Parathyroid adenoma (tissue), 2 donors: ENCODE measurements at regions not wholly inside any gene's neighbourhood (a gene's known extent, or its start where the extent isn't known, plus 50 kb on each side); places are given as distances from the start of the nearest gene placed in this dataset.

ENCODE experiments used
- H2AFZ ChIP-seq: fragments of 300-600 bp; sonication (generic); one replicate; pipeline ENCODE4 v1.7.0; 2017; ENCODE audit warnings: antibody characterized with exemption, mild to moderate bottlenecking
- H3K27ac ChIP-seq: fragments of 300-600 bp; sonication (generic); one replicate; pipeline ENCODE4 v1.7.0; 2017
- H3K27me3 ChIP-seq: fragments of 300-600 bp; sonication (generic); one replicate; pipeline ENCODE4 v1.7.0; 2017; ENCODE audit warnings: low read length; ENCODE audit not compliant: control insufficient read depth, insufficient read depth
- H3K36me3 ChIP-seq: fragments of 300-600 bp; sonication (generic); one replicate; pipeline ENCODE4 v1.7.0; 2017; ENCODE audit warnings: low read length; ENCODE audit not compliant: control insufficient read depth, insufficient read depth
- H3K4me1 ChIP-seq: fragments of 300-600 bp; sonication (generic); one replicate; pipeline ENCODE4 v1.7.0; 2017; ENCODE audit warnings: control low read depth
- H3K4me2 ChIP-seq: fragments of 300-600 bp; sonication (generic); one replicate; pipeline ENCODE4 v1.7.0; 2017; ENCODE audit warnings: low read length
- H3K4me3 ChIP-seq: fragments of 300-600 bp; sonication (generic); one replicate; pipeline ENCODE4 v1.7.0; 2017; ENCODE audit warnings: low read depth, low read length
- H3K79me2 ChIP-seq: fragments of 300-600 bp; sonication (generic); one replicate; pipeline ENCODE4 v1.7.0; 2017; ENCODE audit warnings: control low read depth
- H3K9ac ChIP-seq: fragments of 300-600 bp; sonication (generic); one replicate; pipeline ENCODE4 v1.7.0; 2017; ENCODE audit warnings: mild to moderate bottlenecking
- H3K9me3 ChIP-seq: fragments of 300-600 bp; sonication (generic); one replicate; pipeline ENCODE4 v1.7.0; 2017; ENCODE audit warnings: low read length; ENCODE audit not compliant: control insufficient read depth
- TF ChIP-seq, protein P1 (sequence below): fragments of 300-600 bp; sonication (generic); IDR thresholded peaks from one replicate; pipeline ENCODE4 v1.7.0; 2017; ENCODE audit warnings: antibody characterized with exemption, mild to moderate bottlenecking
- donor health status: primary hyperparathyroidism.

DNA sequence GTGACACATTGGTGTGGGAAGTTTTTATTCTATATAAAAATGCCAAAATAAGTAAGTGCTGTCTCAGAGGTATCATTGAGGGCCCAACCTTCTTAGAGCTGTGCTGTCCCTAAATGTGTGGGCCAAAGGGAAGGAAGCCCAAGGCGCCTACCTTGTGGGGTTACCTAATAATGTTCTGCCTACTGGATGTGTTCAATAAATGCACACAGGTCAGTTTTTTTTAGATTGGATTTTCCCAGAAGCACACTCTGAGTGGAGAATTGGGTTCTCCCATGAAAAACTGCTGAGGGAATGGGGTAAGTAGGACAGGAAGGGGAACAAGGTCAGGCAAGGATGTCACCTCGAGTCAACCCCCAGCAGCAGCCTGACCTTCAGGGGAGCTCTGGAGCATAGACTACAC, 168.7 kb upstream of the FRMD4B start:
- Histone ChIP-seq H3K4me2 (no peak overlapping the region), H3K36me3 (no peaks in the 10 kb centered on the region), H3K4me3 (no peak overlapping the region), H3K27ac (no peak overlapping the region), H3K79me2 (no peaks in the 10 kb centered on the region), H3K9me3 (no peaks in the 10 kb centered on the region), H3K4me1 (no peaks in the 10 kb centered on the region), H3K27me3 (no peaks in the 10 kb centered on the region), H3K9ac (no peak overlapping the region), H2AFZ (no peak overlapping the region)
- TF ChIP-seq, protein P1, sequence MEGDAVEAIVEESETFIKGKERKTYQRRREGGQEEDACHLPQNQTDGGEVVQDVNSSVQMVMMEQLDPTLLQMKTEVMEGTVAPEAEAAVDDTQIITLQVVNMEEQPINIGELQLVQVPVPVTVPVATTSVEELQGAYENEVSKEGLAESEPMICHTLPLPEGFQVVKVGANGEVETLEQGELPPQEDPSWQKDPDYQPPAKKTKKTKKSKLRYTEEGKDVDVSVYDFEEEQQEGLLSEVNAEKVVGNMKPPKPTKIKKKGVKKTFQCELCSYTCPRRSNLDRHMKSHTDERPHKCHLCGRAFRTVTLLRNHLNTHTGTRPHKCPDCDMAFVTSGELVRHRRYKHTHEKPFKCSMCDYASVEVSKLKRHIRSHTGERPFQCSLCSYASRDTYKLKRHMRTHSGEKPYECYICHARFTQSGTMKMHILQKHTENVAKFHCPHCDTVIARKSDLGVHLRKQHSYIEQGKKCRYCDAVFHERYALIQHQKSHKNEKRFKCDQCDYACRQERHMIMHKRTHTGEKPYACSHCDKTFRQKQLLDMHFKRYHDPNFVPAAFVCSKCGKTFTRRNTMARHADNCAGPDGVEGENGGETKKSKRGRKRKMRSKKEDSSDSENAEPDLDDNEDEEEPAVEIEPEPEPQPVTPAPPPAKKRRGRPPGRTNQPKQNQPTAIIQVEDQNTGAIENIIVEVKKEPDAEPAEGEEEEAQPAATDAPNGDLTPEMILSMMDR = no peak

DNA sequence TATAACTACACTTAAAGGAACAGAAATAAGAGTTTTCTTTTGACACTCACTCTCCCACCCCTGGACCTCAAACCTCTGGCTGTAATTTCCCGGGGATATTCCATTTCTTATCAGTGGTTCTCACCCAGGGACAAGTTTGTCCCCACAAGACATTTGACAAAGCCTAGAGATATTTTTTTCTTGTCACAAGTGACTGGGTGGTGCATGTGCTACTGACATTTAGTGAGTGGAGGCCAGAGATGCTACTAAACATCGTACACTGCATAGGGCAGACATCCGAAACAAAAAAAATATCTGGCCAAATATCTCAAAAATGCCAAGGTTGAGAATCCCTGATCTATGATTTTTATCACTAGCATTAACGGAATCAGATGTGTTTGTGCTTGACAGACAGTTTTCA, 168.0 kb upstream of the FRMD4B start:
- Histone ChIP-seq H3K9me3 (no peaks in the 10 kb centered on the region), H3K27ac (no peak overlapping the region), H2AFZ (no peak overlapping the region), H3K27me3 (no peaks in the 10 kb centered on the region), H3K4me2 (no peak overlapping the region), H3K4me1 (no peaks in the 10 kb centered on the region), H3K4me3 (no peak overlapping the region), H3K36me3 (no peaks in the 10 kb centered on the region), H3K9ac (no peak overlapping the region), H3K79me2 (no peaks in the 10 kb centered on the region)
- TF ChIP-seq, protein P1 = no peak

DNA sequence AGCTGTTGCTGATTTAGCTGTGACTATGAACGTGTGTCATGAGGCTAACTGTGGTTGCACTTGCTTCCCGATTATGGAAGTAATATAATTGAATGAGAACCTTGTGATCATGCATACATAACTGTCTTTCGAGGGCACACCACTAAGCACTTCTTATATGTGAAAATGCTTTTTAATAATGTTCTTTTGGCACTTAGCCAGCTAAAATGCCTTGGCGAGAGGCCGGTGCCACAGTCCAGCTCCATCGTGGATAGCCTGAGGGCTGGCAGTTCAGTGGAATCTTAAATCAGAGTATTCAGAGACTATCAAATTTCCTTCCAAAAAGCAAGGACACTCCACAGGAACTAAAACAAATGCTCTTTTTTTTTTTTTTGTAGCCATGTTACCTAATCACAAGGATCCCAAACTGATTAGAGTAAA, 161.6 kb upstream of the FRMD4B start:
- no peaks in the 10 kb centered on the region for H3K36me3 ChIP-seq
- no peaks in the 10 kb centered on the region for H3K9me3 ChIP-seq
- H3K79me2 ChIP-seq = no peaks in the 10 kb centered on the region
- H2AFZ ChIP-seq = no peak overlapping the region
- H3K4me1 ChIP-seq = no peaks in the 10 kb centered on the region
- H3K9ac ChIP-seq = no peak overlapping the region
- no peaks in the 10 kb centered on the region for H3K27me3 ChIP-seq
- no peak overlapping the region for H3K4me3 ChIP-seq
- H3K4me2 ChIP-seq = no peak overlapping the region
- TF ChIP-seq, protein P1 = no peak
- no peak overlapping the region for H3K27ac ChIP-seq

DNA sequence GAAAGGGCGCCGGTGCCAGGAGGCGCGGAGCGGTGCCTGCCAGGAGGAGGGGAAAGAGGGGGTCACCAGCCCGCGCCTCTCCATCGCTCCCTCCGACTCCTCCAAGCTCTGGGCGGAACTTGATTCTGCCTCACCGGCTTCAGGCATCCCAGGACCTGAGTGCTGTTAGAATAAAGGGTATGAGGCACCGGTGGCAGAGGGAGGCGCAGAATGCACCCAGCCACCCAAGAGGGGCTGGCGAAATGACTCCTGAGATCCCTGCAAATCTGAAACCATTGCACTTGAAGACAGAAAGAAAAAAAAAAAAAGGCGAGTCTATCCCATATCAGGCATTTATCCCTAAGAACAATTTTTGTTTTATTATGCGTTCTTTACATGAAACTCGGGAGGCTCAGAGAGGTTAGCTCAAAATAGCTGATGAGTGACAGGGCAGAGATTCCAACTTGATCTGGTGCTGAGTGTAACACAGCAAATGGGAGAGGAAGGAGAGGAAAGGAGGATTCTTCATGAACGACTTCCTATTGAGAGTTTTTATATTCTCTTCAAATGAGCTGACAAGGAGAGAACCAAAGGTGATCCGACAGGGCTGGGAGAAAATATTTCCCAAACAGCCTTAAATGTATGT, 157.0 kb upstream of the FRMD4B start:
- no peaks in the 10 kb centered on the region for H3K9me3 ChIP-seq
- no peaks in the 10 kb centered on the region for H3K27me3 ChIP-seq
- H3K27ac ChIP-seq = no peak overlapping the region
- no peaks in the 10 kb centered on the region for H3K36me3 ChIP-seq
- H3K9ac ChIP-seq = no peak overlapping the region
- H3K79me2 ChIP-seq = no peaks in the 10 kb centered on the region
- H3K4me3 ChIP-seq = no peak overlapping the region
- TF ChIP-seq, protein P1 = no peak
- peak overlapping the region; percentile 58 for H3K4me2 ChIP-seq
- H2AFZ ChIP-seq = no peak overlapping the region
- peaks cover 3% of the 10 kb centered on the region for H3K4me1 ChIP-seq
